Skin of body (tissue), 1 donor: ENCODE measurements at regions not wholly inside any gene's neighbourhood (a gene's known extent, or its start where the extent isn't known, plus 50 kb on each side); places are given as distances from the start of the nearest gene placed in this dataset.
"Not testable (repeated sequence)": the region's sequence is repeated elsewhere in the genome, so short reads cannot be mapped to it uniquely, and the experiment has no call there.

ENCODE experiments used
- DNase-seq: peaks from one replicate; lab custom pipeline; 2025; lab: John Stamatoyannopoulos, UW

GRCh38 chr20:6662309-6662708 lies 105.2 kb upstream of the BMP2 start:
- DNase-seq, result no peak

DNA sequence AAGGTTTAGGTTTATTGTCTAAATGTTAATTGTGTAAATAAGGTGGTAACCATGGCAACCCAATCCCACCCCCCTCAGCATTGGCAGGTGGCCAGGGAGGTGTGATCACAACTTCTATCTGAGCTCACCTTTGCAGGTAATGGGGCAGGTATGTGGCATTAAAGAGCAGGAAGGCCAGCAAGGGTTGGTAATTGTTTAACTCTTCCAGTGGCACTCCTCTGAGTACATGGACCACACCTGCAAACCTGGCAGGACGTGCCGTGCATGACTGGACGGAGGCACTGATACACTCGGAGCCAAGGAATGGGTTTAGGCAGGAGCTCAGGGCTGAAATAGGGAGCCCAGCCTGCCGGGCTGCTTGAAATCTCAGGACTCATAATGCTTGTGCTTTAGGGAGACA lies 107.0 kb upstream of the BMP2 start:
- DNase-seq, result no peak

DNA sequence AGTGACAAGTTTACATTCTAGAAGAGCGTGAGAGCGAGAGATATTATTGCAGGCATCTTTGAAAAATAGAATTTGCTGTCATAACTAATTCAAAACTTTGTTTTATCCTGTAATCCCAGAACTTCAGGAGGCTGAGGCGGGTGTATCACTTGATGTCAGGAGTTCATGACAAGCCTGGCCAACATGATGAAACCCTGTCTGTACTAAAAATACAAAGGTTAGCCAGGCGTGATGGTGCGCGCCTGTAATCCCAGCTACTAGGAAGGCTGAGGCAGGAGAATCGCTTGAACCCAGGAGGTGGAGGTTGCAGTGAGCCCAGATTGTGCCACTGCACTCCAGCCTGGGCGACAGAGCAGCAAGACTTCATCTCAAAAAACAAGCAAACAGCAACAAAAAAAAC lies 108.6 kb upstream of the BMP2 start:
- not testable (repeated sequence) for DNase-seq

DNA sequence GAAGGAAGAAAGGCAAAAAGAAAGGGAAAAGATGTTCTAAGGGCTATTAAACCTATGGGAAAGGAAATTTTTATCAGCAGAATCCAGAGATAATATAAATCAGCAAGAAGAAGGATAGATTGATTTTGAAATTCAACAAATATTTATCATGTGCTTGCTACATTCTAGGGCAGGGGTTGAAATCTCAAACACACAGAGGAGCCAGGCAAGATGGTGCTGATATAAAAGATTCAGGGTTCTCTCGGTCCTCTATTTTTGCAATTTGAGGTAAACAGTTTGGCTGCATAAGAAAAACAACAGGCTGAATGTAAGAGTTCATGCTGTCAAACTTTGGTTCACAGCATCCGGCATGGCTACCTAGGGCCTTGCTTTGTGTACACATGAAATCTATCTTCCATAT lies 109.6 kb upstream of the BMP2 start:
- DNase-seq, result no peak

DNA sequence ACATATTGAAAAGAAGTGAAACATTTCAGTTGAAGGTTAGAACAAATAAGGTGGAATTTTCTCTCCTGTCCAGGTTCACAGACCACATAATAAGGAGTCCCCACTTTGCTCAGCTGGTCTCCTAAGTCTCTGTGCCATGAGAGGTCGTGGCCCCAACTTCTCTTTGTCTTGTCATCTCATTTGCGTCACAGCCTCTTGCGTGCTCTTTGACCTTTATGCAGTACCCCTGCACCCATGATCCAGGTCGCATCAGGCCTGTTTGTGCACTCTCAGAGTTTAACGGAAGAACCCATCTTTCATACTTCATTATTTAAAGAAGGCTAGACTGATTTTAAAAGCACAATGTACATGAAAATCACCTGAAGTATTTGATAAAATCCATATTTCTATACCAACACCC lies 110.4 kb upstream of the BMP2 start:
- no peak for DNase-seq

GRCh38 chr20:6654513-6655252 lies 112.8 kb upstream of the BMP2 start:
- DNase-seq, result no peak

GRCh38 chr20:6651561-6651960 lies 115.9 kb upstream of the BMP2 start:
- DNase-seq, result no peak

DNA sequence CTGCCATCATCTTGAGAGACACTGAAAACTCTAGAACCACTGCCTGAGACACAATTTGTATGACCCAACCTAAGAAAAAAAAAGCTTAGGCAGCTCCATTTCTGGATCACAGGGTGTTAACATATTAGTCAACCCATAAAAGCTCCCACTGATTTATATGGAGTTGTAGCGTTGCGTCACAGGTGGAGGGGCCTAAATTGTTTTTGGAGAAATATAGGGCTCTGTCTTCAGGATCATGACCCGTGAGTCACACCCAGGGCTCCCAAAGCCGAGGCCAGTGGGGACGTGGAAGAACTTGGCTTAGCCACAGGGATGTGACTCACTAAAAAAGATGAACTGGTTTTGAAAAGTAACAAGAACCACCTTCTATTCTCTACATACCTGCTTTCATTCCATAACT lies 116.5 kb upstream of the BMP2 start:
- DNase-seq, result no peak

- no peak for DNase-seq
Measured at GRCh38 chr20:6646021-6646636, 121.4 kb upstream of the BMP2 start.

DNA sequence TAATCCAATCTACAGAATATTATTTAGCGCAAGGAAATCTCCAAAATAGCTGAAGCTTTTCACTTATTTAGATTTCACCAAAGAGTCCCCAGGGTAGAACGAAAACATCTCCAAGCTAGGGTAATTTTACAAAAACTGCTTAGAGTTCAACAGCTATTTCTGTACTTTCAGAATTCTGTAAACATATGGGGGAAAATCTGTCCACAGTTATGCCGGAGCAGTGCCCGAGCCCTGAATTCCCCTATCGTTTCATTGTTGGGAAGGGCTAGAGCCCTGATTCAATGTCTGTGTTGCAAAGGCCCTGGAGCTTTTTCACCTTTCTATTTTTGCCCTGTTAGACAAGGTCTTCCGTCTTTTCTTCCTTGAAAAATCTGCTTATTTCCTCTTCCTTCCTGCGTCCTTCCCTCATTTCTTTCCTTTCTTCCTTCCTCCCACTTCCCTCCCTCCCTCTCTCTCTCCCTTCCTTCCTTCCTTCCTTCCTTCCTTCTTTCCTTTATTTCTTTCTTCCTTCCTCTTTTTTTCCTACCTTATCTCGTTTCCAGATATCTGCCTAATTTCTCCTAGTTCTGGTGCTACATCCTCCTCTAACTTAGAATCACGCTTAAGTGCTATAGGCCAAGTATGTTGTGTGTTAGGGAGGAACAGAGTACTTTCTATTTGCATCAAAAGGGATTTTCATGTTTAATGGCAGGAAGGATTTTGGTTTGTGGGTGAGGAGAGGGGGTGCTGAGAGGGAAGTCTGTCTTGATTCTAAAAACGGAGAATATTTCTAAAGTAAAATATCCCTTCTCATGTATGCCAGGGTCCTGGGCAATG lies 122.5 kb upstream of the BMP2 start:
- no peak for DNase-seq

- DNase-seq, result no peak
Measured at GRCh38 chr20:6641012-6641411, 126.5 kb upstream of the BMP2 start.

GRCh38 chr20:6637160-6637579 lies 130.3 kb upstream of the BMP2 start:
- DNase-seq, result no peak

GRCh38 chr20:6636209-6637159 lies 131.0 kb upstream of the BMP2 start:
- DNase-seq, result peak; percentile 24

GRCh38 chr20:6635034-6635736 lies 132.3 kb upstream of the BMP2 start:
- DNase-seq, result no peak

GRCh38 chr20:6632187-6632586 lies 135.3 kb upstream of the BMP2 start:
- DNase-seq, result no peak

DNA sequence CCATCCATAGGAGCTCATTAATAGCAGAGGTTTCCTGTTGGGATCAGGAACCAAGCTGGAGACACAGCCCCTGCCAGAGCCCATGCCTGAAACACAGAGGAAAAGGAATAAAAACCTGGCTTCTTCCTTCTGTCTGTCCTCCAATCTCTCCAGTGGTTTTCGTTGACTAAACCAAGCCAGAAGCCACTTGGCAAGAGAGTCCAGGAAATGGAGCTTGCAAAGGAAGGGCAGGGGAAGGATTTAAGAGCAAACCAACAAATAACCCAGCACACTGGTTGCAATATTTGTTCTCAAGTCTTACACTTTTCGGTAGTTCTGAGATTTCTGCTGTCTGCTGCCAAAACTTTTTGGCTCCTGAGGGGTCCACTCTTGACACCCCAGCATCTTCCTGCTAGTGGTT lies 137.0 kb upstream of the BMP2 start:
- DNase-seq, result no peak

- no peak for DNase-seq
Measured at GRCh38 chr20:6629564-6629963, 137.9 kb upstream of the BMP2 start.

DNA sequence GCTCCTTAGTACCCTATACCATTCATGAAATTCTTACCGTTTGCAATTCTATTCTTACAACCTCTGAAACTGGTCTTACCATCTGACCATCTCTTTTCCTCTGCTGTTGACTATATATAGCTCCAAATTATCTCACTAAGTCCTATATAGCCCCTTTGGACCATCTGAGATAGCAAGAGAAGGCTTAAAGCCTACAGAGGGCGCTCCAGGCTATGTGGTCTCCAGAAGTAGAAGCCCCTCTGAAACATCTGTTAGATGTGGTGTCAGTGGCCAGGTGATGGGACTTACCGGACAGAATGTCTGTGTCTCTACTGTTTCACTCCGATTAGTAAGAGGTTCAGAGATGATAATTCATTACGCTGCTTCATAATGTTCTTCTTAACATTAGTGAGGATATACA lies 140.7 kb upstream of the BMP2 start:
- no peak for DNase-seq

- DNase-seq, result no peak
Measured at GRCh38 chr20:6623989-6624388, 143.5 kb upstream of the BMP2 start.

DNA sequence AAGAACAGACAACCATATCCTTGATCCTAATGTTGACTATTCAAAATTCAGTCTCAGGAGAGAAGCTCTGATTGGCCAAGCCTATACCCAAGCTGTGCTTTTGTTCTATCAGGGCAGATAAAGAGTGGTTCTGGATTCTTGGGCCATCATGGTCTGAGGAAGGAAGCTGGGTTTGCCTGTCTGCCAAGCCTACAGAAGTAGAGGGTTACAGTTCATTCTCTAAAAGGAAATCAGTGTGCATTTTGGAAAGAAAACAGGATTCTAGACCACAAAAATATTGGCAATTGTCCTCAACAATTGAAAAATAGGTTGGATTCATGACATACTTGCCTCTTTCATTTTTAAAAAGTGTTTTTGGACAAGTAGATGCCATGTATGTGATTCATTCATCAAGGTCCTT lies 145.4 kb upstream of the BMP2 start:
- DNase-seq, result no peak

DNA sequence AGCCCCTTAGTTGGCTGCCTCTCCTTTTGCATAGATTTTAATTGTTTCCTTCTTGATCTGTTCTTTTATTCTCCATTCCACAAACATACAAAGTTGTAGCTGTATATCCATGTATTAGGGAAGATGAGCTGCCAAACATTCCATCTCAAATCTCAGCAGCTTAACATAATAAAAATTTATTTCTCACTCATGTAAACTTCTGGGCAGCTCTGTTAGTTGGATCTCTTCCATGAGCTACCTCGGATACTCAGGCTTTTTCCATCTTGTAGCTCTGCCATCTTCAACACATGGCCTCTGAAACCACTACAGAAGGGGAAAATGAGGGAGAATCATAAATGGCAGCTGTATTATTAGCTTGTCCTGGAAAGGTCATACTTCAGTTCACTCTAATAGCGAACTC lies 149.4 kb upstream of the BMP2 start:
- peak; percentile 62 for DNase-seq
